OCI-LY1 (cell line): ENCODE measurements at regions not wholly inside any gene's neighbourhood (a gene's known extent, or its start where the extent isn't known, plus 50 kb on each side); places are given as distances from the start of the nearest gene placed in this dataset.

Experiments
- CTCF ChIP-seq: fragments of 200-600 bp; sonication (generic), shearing (Covaris generic); IDR thresholded peaks from 2 replicates; pipeline ENCODE4 v1.5.1; 2017; ENCODE audit warnings: mild to moderate bottlenecking, antibody characterized with exemption, low read length, moderate library complexity, mixed read lengths
- EZH2 ChIP-seq: fragments of 200-600 bp; sonication (generic), shearing (Covaris generic); IDR thresholded peaks from 2 replicates; pipeline ENCODE4 v1.8.0; 2017; ENCODE audit warnings: borderline replicate concordance, mixed run types, mild to moderate bottlenecking, antibody characterized with exemption, low read length, moderate library complexity, mixed read lengths

DNA sequence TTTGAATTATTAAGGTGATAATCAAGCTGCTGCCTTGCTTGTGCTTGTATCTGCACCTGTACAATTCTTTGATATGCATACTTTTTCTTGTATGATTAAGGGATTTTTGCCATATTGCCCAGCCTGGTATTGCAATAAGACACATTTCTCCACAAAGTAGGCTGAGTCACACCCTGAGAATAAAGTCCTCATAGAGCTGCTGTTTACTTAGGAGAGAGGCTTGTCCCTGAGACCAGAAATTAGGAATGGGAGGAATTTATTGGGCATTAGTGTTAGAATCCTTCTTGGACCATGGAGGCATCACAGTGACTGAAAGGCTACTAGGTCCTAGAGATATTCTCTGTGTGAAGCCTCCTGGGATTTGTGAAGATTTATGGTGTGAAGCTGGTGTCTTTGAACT lies 506.8 kb upstream of the FBXO33 start:
- TF ChIP-seq EZH2 (no peak), CTCF (no peak)
